H4 (cell line): ENCODE measurements at regions not wholly inside any gene's neighbourhood (a gene's known extent, or its start where the extent isn't known, plus 50 kb on each side); places are given as distances from the start of the nearest gene placed in this dataset.

Experiments
- DNase-seq: peaks from one replicate; pipeline ENCODE4 v3.0.0-alpha.2; 2015; ENCODE audit warnings: low spot score

DNA sequence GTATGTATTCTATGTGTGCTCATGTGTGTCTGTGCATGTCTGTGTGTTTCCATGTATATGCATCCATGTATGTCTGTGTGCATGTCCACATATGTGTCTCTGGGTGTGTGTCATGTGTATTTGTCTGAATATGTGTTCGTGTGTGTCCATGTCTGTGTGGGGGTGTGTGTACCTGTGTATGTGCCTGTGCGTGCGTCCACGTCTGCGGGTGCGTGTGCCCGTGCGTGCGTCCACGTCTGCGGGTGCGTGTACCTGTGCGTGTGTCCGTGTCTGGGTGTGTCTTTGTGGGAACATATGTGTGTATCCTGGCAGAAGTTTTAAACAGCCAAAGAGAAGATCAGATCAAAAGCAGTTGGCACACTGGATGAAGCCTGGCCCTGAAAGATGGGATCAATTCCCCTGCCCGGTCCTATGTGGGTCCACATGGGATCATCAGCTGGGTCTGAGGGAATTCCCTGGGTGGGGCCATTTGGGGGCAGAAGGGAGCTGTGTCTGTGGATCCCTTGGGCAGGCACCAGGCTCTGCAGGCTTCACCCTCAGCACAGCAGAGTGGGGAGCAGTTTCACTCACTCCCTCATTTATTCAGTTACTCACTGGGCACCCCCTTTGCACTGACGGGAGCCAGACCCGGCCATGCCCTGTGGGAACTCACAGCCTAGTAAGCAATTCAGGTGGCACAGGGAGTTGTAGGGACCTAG lies 167.4 kb downstream of the MN1 start:
- no peak for DNase-seq

DNA sequence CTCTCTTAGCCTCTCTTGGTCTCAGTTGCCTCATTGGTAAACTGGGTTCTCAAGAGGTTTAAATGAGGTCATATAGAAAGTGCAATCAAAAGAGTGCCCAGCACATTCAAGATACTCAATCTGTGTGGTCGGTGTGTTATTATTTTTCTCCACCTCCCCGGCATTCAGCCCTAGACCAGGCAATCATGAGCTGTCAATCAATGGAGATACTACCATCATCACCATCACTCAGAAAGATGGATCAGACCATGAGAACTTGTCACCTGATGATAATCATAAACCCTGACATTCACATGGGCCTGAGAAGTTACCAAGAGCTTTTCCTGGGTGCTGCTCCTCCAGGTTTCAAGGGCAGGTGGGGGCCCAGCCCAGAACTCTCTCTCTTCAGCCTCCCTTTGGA lies 166.1 kb downstream of the MN1 start:
- no peak for DNase-seq

GRCh38 chr22:27635852-27636251 lies 165.7 kb downstream of the MN1 start:
- DNase-seq = no peak

DNA sequence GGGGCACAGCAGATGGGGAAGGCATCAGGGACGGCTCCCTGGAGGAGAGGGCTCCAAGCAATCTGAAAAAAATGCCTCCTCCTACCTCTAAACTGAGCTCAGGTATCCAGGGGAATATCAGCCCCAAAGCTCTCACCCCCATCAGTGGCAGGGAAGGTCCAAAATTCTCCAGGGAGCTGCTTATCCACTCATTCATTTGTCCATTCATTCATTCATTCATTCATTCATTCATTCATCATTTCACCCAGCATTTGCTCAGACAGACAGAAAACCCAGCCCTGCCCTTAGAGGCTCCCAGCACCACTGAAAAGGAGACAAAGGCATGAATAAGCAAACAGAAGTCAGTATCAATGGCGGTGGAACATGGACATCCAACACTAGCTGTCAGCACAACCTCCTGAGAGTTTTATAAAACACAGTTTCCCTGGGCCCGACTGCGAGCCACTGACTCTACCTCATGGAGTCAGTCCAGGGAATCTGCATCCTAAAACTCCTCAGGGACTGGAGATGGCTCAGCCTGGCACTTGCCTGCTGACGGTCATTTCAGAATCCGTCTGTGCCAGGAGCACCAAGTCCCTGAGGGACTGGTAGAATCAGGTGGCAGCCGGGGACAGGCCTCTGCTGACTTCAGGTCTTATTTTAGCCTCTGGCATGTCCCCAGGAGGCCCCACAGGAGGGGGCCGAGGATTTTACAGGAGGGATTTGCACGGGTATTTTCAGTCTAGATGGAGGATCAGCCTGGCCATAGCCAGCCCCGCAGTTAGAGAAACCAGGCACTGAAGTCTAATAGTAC lies 164.6 kb downstream of the MN1 start:
- DNase-seq = no peak

GRCh38 chr22:27637604-27638003 lies 164.0 kb downstream of the MN1 start:
- no peak for DNase-seq

GRCh38 chr22:27638329-27639233 lies 163.0 kb downstream of the MN1 start:
- DNase-seq = no peak

DNA sequence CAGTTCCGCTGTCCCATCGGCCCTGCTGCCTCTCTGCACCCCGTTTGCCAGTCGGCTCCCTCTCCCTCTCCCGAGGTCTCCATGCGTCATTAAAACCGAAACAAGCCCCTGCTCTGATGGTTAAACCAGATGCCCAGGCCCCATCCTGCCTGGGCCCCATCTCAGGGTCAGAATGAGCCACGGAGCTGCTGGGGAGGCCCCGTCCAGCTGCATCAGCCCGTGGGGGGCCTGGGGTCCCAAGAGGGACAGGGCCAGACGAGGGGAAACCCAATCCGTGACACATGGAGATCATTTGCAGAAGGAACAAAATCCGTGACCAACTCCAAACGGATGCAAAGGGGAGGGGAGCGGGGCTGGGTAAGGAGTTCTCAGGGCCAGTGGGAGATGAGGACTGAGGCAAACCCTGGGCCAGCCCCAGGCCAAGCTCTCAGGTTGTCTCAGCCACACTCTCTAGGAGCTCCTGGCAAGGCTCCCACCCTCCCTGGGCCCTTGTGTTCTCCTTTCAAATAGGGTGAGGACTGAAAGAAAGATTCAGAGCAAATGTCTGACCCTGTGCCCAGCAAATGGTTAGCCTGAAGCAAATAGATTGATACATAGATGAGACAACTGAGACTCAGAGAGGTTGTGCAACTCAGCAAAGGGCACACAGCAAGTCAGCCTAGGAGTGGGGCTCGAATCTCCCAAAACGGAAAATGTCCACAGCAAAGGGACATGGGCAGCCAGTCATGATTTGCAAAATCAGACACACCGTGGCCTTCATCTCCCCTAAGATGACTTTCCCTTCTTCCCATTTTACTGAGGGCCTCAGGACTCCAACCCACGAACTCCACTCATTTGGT lies 162.1 kb downstream of the MN1 start:
- no peak for DNase-seq

DNA sequence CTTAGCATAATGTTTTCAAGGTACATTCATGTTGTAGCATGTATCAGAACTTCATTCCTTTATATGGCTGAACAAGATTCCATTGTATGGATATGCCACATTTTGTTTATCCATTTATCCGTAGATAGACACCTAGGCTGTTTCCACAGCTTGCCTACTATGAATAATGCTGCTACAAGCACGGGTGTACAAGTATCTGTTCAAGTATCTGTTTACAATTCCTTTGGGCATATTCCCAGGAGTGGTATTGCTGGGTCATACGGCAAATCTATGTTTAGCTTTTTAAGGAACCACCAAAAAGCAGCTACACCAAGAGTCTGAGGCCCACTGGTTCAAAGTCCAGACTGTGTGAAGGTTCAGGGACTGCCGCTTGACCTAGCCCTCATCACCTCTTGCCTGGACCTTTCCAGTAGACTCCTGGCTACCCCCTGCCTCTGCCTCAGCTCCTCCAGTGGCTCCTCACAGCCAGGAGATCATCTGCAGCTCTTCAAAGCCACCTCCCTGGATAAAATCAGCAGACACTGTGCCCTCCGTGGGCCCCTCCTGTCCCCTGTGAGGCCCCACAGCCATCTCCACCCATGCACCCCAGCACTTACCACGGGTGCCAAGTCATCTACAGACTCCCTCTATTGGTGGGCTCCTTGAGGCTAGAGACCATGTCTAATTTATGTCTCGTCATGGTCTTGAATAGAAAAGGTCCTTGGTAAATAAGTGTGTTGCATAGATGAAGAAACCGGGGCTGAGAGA lies 160.3 kb downstream of the MN1 start:
- DNase-seq = peak; percentile 4

DNA sequence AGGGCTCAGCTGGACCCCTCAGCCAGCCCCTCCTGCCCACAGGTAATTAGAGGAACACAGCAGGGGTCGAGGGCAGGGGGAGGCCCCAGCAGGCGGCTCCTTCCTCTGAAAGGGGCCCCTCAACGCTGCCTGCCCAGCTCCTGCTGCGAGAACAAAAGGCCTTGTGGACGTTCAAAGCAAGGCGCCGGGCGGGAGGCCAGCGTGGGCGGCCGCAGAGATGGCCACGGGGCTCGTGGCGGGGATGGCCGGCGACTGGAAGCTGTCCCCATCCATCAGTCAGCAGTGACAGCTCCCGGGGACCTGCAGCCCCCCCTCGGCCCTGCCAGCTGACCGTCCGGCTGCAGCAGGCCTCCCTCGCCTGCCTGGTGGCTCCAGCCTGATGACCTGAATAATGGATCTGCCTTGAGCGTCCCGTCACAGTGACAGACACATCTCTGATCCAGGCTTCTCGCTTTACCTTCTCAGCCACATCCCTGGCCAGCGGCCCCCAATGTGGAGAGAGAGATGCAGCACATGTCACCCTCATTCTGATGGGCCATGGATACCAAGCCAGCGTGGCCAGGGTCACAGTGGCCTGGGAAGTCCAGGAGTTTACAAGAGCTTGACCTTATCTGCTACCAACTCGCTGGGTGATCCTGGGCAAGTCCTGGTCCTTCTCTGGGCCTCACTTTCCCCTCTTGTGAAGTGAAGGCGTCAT lies 159.3 kb downstream of the MN1 start:
- DNase-seq = no peak

DNA sequence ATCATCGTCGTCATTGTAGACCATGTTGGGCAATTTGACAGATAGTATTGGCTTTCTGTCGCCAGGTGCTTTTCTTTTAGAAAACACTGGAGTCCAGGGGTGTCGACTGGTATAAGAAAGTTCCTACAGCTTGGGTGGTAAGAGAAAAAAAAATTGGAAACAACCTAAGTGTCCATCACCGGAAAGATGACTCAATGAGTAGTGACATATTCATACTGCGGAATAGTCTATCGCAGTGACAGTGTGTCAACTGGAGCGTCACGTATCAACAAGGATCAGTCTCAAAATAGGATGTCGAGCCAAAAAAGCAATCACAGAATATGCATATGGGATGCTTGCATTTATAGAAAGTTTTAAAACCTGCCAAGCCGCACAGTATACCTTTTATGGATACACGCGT lies 157.6 kb downstream of the MN1 start:
- DNase-seq = no peak

DNA sequence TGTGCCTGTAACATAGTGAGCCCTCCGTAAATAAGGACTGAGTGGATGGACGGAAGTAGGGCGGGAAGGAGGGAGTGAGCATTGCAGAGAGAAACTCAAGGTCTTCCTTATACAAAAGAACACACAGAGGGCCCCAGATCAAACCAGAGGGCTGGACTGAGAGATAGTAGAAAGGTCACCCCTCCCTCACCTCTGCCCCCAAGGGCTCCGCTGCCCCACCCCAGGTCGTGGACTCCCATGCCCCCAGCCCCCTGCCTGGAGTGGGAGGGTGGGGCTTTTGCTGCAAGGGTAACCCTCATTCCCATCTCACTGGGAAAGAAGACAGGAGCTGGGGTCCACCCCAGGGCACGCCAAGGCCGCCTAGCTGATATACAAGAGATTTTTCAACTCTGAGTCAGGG lies 157.0 kb downstream of the MN1 start:
- DNase-seq = no peak

GRCh38 chr22:27647540-27647939 lies 154.0 kb downstream of the MN1 start:
- no peak for DNase-seq

DNA sequence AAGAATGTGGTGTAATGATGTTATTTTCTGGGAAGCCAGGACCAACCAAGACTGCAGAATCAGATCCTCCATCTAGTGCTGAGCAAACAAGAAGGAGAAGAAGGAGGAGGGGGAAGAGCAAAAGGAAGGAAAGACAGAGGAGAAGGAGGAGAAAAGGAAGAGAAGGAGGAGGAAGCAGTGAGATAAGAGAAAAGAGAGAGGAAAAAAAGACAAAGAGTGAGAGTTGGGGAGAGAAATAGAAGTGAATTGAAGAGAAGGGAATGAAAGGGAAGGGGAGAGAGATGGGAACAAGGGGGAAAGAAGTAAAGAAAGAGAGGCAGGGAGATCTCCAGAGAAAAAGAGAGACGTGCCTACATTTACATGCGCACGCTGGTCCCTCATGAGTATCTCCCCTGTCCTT lies 153.5 kb downstream of the MN1 start:
- DNase-seq = no peak

DNA sequence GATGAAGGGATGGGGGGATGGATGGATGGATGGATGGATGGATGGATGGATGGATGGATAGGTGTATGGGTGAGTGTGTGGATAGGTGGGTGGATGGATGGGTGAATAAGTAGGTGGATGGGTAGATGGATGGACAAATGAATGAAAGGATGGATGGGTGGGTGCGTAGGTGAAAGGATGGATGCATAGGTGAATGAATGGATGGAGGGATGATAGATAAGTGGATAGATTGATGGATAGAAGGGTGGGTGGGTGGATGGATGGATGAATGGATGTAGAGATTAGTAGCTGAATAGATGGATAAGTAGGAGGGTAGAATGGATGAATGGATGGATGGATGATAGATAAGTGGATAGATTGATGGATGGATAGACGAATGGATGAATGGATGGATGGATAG lies 152.7 kb downstream of the MN1 start:
- DNase-seq = no peak

DNA sequence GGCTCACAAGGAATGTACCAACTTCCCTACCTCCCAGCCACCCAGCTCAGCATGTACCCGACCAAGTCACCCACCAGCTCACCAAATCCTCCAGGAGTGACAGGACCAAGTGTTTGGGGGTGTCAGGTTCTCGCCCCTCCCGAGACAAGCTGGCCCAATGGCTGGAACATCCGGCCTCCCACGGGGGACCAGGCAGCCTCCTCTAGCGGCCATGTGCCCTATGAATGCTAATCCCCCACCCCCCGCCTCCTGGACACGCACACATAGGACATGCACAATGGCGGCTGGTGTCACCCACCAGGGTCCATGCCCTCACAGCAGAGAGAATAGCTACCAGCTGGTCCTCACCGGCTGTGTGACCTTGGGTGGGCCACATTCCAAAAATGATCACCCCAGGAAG lies 151.0 kb downstream of the MN1 start:
- no peak for DNase-seq

- DNase-seq = no peak
Measured at GRCh38 chr22:27650985-27651384, 150.6 kb downstream of the MN1 start.

GRCh38 chr22:27651486-27651885 lies 150.1 kb downstream of the MN1 start:
- DNase-seq = no peak

DNA sequence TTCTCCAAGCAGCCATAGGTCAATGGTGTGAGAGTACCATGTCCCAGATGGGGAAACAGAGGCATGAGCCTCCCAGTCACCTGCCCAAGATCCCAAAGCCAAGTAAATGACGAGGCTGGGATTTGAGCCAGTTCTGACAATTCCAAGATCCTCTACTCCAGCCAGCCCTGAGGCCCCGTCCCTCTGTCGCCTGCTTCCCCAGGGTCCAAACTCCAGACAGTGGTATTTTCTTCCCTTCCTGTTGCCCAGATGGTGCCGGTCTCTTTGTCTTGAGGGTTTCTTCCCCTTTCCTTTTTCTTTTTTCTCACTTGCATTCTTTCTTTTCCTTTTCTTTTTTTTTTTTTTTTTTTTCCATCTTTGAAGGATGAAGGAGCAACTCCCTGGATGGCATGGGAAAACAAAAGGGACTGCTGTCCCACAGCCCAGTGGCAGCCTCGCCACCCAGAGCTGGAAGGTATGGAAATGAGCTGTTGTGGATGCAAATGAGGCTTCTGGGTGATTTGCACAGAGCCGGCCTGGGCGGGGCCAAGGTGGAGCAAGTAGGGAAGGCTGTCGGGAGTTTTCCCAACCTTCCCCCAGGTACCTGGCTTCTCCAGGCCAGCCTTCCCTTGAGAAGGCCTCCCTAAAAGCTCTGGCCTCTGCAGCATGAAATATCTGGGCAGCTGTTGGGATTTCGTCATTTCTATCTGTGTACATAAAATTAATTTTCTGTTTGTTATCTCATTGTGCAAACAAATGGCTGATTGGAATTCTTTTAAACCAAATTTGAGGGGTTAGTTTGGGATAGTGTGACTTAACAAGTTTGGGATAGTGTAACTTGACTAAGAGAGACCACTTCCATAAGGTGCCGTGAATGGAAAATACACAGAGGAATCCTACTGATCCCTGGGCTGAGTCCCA lies 146.8 kb downstream of the MN1 start:
- DNase-seq = no peak

GRCh38 chr22:27655582-27656185 lies 145.9 kb downstream of the MN1 start:
- DNase-seq = no peak
